Dedifferentiated amniotic fluid mesenchymal stem cell (primary cell): ENCODE measurements at regions not wholly inside any gene's neighbourhood (a gene's known extent, or its start where the extent isn't known, plus 50 kb on each side); places are given as distances from the start of the nearest gene placed in this dataset.
"Not testable (repeated sequence)": the region's sequence is repeated elsewhere in the genome, so short reads cannot be mapped to it uniquely, and the experiment has no call there.

Source experiments
- DNase-seq: peaks from one replicate; pipeline ENCODE4 v3.0.0-alpha.2; 2016; ENCODE audit errors: extremely low spot score

DNA sequence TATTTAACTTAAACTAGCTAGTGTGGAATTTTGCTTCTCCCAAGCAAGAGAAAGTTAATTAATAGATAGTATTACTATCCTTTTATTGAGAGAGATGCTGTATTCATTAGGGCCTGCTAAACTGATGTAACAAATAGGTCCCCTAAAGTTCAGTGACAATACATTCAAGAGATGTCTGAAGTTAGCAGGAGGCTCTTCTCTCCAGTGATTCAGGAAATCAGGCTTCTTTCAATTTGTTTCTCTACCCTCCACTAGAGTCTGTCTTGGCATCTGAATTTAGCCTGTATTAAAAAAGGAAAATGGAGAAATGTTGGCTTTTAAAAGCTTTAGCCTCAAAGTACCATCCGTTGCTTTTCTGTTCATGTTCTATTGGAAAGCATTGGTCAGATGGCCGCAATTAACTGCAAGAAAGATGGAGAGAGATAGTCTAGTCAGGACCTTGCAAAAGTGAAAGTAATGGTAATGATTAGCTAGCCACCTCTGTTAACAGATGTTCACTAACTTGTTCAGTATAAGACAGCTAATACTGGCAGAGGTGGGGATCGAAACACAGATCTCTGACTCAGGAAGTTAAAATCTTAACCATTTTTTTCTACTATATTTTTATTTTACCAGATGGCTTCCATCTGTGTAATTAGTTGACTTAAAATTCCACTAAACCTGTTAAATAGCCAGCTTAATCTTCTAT is 786.8 kb downstream of the TMTC2 start:
- DNase-seq, result no peak

DNA sequence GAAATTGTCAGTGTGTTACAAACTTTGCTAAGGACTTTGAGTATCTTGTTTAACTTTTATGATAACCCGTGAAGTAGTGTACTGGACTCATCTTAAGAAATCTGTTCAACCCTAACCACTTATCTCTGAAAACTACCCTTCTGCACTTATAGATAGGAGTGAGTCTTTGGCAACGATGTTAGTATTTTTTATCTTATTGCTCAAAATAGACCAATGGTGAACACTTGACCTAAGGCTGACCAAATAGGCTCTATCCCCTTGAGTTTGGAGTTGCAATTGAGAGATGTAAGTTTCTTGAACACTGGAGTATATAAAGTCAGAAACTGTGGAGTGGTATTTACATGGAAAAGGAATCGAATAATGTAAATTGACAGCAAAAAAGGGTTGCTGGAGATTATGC is 786.1 kb downstream of the TMTC2 start:
- DNase-seq, result no peak

- no peak for DNase-seq
These were observed 785.6 kb downstream of the TMTC2 start for GRCh38 chr12:83472350-83472749.

DNA sequence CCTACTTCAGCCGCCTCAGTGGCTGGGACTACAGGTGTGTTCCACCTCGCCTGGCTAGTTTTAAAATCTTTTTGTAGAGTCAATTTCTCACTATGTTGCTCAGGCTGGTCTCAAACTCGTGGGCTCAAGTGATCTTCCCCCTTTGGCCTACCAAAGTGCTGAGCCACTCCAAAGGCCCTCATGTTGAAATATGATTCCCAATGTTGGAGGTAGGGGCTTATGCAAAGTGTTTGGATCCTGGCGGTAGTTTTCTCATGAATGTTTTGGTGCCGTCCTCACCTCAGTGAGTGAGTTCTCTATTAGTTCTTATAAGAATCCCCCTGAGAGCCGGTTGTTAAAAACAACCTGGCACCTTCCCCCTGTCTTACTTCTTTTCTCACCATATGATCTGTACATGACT is 784.6 kb downstream of the TMTC2 start:
- no peak for DNase-seq

DNA sequence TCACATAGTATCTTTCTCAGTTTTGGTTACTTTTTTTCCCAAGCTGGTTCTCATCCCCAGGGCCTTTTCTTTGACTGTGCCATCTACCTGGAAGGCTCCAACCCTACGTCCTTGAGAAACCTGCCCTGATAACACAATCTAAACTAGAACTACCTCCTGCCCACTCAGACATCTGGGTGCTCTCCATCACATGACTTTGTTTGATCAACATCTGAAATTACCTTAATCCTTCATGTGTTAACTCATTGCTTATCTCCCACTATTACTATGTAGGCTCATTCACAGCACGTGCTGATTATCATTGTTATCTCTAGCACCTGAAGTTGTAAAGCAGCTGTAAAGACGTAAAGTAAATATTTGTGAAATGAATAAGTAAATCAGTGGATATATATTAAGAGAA is 784.0 kb downstream of the TMTC2 start:
- DNase-seq, result no peak

DNA sequence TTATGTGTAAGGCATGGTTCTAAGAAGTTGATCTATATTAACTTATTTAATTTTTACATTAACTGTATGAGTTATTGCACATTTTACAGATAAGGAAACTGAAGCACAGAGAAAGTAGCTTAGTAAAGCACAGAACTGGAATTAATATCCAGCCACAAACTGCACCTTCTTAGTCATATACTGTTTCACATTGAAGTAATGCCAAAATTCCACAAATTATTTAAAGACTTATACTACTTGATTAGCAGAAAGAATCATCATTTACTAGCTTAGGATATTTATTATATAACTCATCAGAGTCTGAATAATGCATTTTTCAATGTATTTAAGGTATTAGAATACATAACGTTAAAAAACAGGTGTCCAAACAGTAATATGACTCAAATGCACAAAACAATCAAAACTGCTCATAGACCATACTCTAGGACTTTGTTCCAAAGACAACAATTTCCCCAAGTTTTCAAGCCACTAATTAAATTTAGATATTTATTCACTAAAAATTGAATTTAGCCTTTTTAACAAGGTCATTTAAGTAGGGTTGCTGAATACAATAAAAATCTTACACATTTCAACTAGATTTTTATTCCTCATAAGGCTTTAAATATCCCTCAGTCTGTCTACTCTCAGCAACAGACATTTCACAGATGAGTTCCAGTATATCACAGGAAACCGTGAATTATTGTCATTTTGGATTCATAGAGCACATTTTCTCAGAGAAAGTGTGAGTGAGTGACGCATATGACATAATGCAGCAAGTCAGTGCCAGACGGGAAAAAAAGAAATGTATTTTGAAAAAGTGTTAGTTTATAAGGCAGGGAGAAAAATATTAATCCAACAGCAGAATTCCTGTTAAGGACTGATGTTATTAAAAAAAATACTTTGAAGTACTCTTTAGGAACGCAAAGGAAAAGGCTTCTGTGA is 782.5 kb downstream of the TMTC2 start:
- no peak for DNase-seq

DNA sequence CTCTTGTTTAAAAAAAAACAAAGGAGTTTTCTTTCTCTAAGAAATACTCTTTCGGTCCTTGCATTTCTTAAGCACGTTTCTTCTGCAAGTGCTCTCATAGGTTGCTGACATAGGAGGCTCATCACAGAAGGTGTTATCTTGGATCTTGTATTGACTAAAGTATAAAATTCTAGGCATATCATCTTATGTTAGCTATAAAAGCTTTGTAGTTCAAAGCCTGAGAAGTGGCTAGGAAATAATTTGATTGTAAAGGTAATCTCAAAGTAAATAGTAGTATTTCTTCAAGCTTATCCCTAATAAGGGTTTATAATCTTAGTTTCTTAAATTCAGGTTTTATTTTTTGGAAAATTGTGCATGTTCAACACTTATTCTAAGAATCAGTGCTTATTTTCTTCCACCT is 778.9 kb downstream of the TMTC2 start:
- DNase-seq, result no peak

- no peak for DNase-seq
These were observed 775.7 kb downstream of the TMTC2 start for GRCh38 chr12:83462419-83462818.

- peak; percentile 26 for DNase-seq
These were observed 774.7 kb downstream of the TMTC2 start for GRCh38 chr12:83461336-83461935.

DNA sequence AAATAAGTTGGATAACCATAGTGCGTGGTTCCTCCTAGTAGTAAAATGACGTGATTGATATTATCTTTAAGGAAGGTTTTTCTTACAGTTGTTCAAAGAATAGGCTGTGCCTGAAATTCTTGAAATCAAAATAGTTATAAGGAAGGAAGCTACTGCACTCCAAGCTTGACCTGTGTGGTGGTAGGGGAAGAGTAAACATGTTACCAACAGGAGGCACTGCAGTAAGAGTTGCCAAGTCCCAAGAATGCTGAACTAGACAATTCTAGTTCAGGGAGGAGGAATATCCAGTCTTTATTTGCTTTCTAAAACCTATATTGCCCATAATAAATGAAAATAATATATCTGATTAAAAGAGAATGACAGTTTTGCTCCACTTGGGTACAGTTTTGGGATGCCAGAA is 764.5 kb downstream of the TMTC2 start:
- DNase-seq, result no peak

- DNase-seq, result no peak
These were observed 747.9 kb downstream of the TMTC2 start for GRCh38 chr12:83434600-83434999.

DNA sequence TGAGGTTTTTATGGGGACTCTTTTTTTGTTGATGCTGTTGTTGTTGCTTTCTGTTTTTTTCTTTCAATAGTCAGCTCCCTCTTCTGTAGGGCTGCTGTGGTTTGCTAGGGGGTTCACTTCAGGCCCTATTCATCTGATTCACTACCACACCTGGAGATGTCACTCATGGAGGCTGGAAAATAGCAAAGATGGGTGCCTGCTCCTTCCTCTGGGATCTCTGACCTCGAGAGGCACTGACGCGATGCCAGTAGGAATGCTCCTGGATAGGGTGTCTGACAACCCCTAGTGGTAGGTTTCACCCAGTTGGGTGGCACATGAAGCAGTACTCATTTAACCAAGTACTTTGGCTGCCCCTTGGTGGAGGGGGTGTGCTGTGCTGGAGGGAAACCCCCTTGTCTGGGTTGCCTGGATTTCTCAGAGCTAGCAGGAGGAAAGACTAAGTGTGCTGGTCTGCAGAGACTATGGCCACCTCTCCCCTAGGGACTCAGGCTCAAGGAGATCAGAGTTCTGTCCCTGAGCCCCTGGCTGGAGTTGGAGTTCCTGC is 745.5 kb downstream of the TMTC2 start:
- DNase-seq, result no peak

- DNase-seq, result not testable (repeated sequence)
These were observed 741.0 kb downstream of the TMTC2 start for GRCh38 chr12:83427586-83428136.

DNA sequence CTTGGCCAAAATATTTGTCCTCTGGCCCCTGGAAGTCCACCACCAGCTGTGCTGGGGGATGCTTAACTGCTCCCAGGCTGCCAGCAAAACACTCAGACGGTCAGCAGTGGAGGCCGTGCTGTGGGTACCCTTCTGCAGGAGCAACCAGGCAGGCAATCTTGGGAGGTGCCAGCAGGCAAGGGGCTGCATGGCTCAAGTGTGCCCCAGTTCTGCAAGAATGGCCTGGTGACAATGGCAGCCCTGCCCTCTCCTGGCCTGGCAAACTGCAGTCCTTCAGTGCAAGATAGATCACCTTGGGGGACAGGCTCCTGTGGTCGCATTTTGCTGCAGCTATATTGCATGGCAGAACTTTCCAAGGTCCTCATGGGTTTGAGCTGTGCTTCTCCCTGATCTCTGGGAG is 728.3 kb downstream of the TMTC2 start:
- DNase-seq, result no peak

DNA sequence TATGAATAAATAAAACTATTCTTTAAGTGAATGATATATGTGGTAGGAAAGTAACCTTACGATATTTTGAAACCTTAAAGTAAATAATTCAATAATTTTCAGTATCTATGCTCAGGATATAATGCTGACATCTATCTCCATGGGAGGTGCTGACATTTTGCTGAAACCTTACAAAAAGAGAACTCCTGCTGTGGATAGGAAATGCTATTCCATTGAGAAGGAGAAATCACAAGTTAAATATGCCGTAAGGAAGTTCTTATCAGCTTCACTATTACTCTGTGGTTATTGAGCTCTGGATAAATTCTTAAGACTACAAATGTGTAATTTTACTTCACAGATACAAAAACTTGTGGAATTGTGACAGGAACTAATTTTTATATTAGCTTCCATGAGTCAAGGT is 722.1 kb downstream of the TMTC2 start:
- no peak for DNase-seq

- DNase-seq, result no peak
These were observed 721.4 kb downstream of the TMTC2 start for GRCh38 chr12:83408146-83408545.

DNA sequence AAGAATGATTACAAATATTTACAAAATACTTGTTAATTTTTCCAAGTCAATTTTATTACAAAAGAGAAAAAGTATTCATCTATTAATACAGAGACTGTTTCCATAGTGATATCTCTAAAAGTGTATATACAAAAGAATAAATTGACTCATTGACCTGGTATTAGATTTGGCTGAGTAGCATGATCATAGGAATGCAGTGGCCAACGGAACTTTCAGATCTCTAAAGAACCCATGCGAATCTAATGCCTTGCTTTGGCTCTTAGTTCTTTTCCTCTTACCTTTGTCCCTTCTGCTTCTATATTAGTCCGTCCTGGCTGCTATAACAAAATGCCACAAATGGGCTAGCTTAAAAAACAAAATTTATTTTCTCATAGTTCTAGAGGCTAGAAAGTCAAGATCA is 717.8 kb downstream of the TMTC2 start:
- no peak for DNase-seq

GRCh38 chr12:83390186-83390585 is 703.5 kb downstream of the TMTC2 start:
- no peak for DNase-seq

DNA sequence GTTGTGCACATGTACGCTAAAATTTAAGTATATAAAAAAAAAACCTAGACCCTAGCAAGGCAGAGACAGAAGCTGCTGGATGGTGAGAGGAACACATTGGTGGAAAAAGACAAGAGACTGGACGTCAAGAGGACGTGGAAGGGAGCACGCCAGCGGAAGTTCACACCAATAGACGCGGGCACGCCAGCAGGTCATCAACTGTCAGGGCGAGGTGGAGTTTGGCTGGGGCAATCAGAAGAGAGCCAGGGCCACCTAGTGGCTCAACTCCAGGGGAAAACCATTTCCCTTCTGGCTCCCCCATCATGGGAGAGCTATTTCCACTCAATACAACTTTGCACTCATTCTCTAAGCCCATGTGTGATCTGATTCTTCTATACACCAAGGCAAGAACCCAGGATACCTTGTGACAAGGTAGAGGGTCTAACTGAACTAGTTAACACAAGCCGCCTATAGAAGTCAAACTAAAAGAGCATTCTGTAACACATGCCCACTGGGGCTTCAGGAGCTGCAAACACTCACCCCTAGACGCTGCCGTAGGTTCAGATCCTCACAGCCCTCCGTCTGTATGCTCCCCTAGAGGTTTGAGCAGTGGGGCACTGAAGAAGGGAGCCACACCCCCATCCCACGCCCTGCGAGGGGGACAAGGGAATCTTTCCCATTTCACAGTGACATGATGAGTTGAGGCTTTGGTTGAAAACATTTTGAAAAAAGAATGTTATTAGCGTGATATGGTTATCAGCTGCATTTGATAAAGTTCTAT is 702.7 kb downstream of the TMTC2 start:
- no peak for DNase-seq

DNA sequence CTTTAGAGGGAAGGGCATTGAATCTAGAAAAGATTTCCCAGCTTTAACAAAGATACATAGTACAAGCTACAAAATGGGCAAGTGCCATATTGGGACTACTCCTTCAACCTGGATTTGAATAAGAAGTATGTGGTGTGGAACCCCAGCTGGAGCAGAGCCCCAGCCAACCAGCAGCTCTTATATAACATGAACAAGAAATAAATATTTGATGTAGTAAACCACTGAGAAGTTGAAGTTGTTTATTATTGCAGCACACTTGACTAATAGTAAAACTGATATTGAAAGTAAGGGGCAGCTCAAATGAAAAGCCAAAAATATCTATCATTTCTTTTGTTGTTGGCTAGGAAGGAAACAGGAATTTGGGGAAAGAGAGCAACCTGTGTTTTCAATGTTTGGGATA is 701.8 kb downstream of the TMTC2 start:
- DNase-seq, result no peak

DNA sequence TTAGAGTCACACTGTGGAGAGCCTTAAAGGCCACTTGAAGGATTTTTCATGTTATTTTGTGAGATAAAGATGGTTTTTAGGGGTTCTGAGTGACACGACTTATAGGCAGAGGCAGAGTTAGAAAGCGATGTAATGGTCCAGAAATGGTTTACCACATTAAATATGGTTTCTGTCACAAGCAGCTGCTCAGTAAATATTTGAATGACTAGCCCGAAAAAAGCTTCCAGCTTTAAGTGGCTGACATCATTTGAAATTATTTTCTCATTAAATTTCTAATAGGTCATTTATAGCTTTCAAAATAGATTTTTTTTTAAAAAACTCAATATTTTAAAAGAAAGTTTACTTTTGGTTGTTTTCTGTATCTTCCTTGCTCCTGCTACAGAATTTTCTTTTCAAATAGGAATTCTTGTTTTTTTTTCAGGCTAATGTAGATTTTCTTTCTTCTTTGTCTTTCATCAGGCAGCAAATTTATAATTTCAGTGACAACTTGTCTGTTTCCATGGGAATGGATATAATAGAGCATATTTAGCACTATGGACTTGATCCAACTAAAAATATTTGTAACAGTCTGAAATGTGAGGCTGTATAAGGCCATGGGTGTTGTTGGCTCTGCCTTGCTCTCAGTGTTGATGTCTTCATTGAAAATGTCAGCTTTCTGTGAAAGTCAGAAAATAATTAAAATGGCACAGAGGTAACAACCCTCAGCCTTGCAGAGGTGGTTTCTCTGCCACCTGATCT is 700.0 kb downstream of the TMTC2 start:
- DNase-seq, result no peak
